ENCODE measurements at regions not wholly inside any gene's neighbourhood (a gene's known extent, or its start where the extent isn't known, plus 50 kb on each side); places are given as distances from the start of the nearest gene placed in this dataset.

DNA sequence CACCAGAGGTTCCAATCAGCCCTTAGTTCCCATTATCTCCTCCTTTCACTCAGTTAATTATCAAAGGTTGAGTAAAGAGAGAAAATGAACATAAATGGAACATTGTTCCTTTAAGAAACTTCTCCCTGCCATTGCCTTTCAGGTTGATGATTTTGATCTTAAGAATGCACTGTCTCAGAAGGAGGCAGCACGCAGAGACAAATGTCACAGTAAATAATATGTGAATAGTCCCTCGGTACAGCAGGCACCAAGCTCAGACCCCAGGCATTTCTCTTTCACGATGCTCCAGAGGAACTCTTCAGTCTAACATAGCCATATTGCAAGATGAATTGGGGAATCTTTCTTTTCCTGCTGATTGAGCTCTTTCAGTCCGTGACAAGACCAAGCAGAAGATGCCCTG is 435.3 kb upstream of the SPTLC3 start:
- TF ChIP-seq POLR2AphosphoS2 (IDR thresholded peaks at IDR 0.05; ENCODE audit: low read length) (no peak), GABPA (tag; conservative IDR thresholded peaks at IDR 0.05; ENCODE audit: low read depth) (no peak), ZKSCAN1 (IDR thresholded peaks at IDR 0.05; ENCODE audit: low read depth, low read length) (no peak), JUNB (CRISPR knock-in tag; conservative IDR thresholded peaks at IDR 0.05) (no peak), SIN3A (IDR thresholded peaks at IDR 0.05; ENCODE audit: borderline replicate concordance in 2 of 2, control insufficient read depth in 1 of 2, low read depth in 2 of 2, low read length in 2 of 2) (no peak)
- TF ChIP-seq, protein P1, sequence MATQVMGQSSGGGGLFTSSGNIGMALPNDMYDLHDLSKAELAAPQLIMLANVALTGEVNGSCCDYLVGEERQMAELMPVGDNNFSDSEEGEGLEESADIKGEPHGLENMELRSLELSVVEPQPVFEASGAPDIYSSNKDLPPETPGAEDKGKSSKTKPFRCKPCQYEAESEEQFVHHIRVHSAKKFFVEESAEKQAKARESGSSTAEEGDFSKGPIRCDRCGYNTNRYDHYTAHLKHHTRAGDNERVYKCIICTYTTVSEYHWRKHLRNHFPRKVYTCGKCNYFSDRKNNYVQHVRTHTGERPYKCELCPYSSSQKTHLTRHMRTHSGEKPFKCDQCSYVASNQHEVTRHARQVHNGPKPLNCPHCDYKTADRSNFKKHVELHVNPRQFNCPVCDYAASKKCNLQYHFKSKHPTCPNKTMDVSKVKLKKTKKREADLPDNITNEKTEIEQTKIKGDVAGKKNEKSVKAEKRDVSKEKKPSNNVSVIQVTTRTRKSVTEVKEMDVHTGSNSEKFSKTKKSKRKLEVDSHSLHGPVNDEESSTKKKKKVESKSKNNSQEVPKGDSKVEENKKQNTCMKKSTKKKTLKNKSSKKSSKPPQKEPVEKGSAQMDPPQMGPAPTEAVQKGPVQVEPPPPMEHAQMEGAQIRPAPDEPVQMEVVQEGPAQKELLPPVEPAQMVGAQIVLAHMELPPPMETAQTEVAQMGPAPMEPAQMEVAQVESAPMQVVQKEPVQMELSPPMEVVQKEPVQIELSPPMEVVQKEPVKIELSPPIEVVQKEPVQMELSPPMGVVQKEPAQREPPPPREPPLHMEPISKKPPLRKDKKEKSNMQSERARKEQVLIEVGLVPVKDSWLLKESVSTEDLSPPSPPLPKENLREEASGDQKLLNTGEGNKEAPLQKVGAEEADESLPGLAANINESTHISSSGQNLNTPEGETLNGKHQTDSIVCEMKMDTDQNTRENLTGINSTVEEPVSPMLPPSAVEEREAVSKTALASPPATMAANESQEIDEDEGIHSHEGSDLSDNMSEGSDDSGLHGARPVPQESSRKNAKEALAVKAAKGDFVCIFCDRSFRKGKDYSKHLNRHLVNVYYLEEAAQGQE (IDR thresholded peaks at IDR 0.05; ENCODE audit: borderline replicate concordance), result no peak
- TF ChIP-seq, protein P1 (CRISPR knock-in tag; IDR thresholded peaks at IDR 0.05; ENCODE audit: low read depth), result no peak
- TF ChIP-seq, protein P2, sequence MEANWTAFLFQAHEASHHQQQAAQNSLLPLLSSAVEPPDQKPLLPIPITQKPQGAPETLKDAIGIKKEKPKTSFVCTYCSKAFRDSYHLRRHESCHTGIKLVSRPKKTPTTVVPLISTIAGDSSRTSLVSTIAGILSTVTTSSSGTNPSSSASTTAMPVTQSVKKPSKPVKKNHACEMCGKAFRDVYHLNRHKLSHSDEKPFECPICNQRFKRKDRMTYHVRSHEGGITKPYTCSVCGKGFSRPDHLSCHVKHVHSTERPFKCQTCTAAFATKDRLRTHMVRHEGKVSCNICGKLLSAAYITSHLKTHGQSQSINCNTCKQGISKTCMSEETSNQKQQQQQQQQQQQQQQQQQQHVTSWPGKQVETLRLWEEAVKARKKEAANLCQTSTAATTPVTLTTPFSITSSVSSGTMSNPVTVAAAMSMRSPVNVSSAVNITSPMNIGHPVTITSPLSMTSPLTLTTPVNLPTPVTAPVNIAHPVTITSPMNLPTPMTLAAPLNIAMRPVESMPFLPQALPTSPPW (CRISPR knock-in tag; IDR thresholded peaks at IDR 0.05), result no peak
- TF ChIP-seq, protein P3, sequence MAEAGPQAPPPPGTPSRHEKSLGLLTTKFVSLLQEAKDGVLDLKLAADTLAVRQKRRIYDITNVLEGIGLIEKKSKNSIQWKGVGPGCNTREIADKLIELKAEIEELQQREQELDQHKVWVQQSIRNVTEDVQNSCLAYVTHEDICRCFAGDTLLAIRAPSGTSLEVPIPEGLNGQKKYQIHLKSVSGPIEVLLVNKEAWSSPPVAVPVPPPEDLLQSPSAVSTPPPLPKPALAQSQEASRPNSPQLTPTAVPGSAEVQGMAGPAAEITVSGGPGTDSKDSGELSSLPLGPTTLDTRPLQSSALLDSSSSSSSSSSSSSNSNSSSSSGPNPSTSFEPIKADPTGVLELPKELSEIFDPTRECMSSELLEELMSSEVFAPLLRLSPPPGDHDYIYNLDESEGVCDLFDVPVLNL (CRISPR knock-in tag; IDR thresholded peaks at IDR 0.05; ENCODE audit: low read depth), result no peak
- TF ChIP-seq, protein P4, sequence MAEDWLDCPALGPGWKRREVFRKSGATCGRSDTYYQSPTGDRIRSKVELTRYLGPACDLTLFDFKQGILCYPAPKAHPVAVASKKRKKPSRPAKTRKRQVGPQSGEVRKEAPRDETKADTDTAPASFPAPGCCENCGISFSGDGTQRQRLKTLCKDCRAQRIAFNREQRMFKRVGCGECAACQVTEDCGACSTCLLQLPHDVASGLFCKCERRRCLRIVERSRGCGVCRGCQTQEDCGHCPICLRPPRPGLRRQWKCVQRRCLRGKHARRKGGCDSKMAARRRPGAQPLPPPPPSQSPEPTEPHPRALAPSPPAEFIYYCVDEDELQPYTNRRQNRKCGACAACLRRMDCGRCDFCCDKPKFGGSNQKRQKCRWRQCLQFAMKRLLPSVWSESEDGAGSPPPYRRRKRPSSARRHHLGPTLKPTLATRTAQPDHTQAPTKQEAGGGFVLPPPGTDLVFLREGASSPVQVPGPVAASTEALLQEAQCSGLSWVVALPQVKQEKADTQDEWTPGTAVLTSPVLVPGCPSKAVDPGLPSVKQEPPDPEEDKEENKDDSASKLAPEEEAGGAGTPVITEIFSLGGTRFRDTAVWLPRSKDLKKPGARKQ (CRISPR knock-in tag; IDR thresholded peaks at IDR 0.05), result no peak
- TF ChIP-seq, protein P5, sequence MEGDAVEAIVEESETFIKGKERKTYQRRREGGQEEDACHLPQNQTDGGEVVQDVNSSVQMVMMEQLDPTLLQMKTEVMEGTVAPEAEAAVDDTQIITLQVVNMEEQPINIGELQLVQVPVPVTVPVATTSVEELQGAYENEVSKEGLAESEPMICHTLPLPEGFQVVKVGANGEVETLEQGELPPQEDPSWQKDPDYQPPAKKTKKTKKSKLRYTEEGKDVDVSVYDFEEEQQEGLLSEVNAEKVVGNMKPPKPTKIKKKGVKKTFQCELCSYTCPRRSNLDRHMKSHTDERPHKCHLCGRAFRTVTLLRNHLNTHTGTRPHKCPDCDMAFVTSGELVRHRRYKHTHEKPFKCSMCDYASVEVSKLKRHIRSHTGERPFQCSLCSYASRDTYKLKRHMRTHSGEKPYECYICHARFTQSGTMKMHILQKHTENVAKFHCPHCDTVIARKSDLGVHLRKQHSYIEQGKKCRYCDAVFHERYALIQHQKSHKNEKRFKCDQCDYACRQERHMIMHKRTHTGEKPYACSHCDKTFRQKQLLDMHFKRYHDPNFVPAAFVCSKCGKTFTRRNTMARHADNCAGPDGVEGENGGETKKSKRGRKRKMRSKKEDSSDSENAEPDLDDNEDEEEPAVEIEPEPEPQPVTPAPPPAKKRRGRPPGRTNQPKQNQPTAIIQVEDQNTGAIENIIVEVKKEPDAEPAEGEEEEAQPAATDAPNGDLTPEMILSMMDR (IDR thresholded peaks at IDR 0.05 in 2 of 3, conservative IDR thresholded peaks at IDR 0.05 in 1 of 3; ENCODE audit: insufficient read depth in 2 of 3, low read depth in 1 of 3, low read length in 3 of 3), result no peak
